HCT116 (cell line): ENCODE measurements at regions not wholly inside any gene's neighbourhood (a gene's known extent, or its start where the extent isn't known, plus 50 kb on each side); places are given as distances from the start of the nearest gene placed in this dataset.

Source experiments
- ATAC-seq: fragments of 200-7000 bp; cut with Tn5 transposase; 2 replicates; pipeline ENCODE4 v1.9.1; 2020; ENCODE audit warnings: mild to moderate bottlenecking, moderate library complexity
- BruUV-seq: library from RNA; stranded (reverse); fragments of 400-500 nt; replicated peaks from 2 replicates; lab custom pipeline; 2021; lab: Mats Ljungman, UMichigan
- CTCF ChIA-PET: fragments of 300-600 bp; sonication (Branson Sonifier 250); formaldehyde crosslinking; loops from one replicate; lab custom pipeline; 2021; ENCODE audit warnings: antibody characterized with exemption; lab: Charles Lee
- POLR2A ChIA-PET: fragments of 300-600, 350-600 bp; sonication (Branson Sonifier 250); formaldehyde crosslinking; loops from one replicate; lab custom pipeline; 2021; ENCODE audit warnings: antibody characterized with exemption; lab: Charles Lee
- RAD21 ChIA-PET, 2 experiments: fragments of 300-600 bp; sonication (Branson Sonifier 250); formaldehyde crosslinking; loops; one replicate each; lab custom pipeline; 2023; ENCODE audit warnings: low total read pairs in 2 of 2; ENCODE audit not compliant: uncharacterized antibody in 2 of 2, unreplicated experiment in 2 of 2, low non-redundant PET in 1 of 2; lab: Charles Lee
- DNase-seq: peaks from one replicate; pipeline ENCODE4 v3.0.0-alpha.2; 2010; ENCODE audit warnings: low read depth, low spot score
- H2AFZ ChIP-seq: fragments of 200-600 bp; shearing (Covaris generic), sonication (generic); 2 replicates; pipeline ENCODE4 v1.6.1; 2017; ENCODE audit warnings: low read depth, mixed run types, mixed read lengths, antibody characterized with exemption, low read length; ENCODE audit not compliant: poor library complexity, severe bottlenecking
- H3K27ac ChIP-seq: 2 replicates; pipeline ENCODE4 v1.5.1; 2012; ENCODE audit warnings: low read depth, low read length
- H3K27me3 ChIP-seq: fragments of 200-600 bp; sonication (generic); 2 replicates; pipeline ENCODE4 v1.6.1; 2016; ENCODE audit warnings: mixed run types, low read length, mixed read lengths; ENCODE audit not compliant: insufficient read depth
- H3K36me3 ChIP-seq, 2 experiments: fragments of 200-500 bp in 1 of 2; fragments of 200-600 bp in 1 of 2; sonication (Bioruptor generic) in 1 of 2; sonication (generic) in 1 of 2; 2 replicates each; pipeline versions ENCODE4 v1.5.1 to v1.6.1; 2014 to 2016; ENCODE audit warnings: low read length in 2 of 2, inconsistent platforms in 1 of 2, mixed read lengths in 1 of 2, mixed run types in 1 of 2; ENCODE audit not compliant: insufficient read depth in 2 of 2, control insufficient read depth in 1 of 2
- H3K4me1 ChIP-seq, 2 experiments: fragments of 200-600 bp in 1 of 2; sonication (generic) in 1 of 2; 2 replicates each; pipeline versions ENCODE4 v1.5.1 to v1.6.1; 2012 to 2017; ENCODE audit warnings: low read length in 2 of 2, inconsistent platforms in 1 of 2, mild to moderate bottlenecking in 1 of 2, mixed read lengths in 1 of 2, mixed run types in 1 of 2, moderate library complexity in 1 of 2; ENCODE audit not compliant: insufficient read depth in 2 of 2, control insufficient read depth in 1 of 2
- H3K4me2 ChIP-seq: fragments of 200-600 bp; sonication (generic); 2 replicates; pipeline ENCODE4 v1.6.1; 2017; ENCODE audit warnings: mixed run types, low read length, mixed read lengths
- H3K4me3 ChIP-seq, 2 experiments: fragments of 200-600 bp in 1 of 2; sonication (generic) in 1 of 2; replicated peaks in 1 of 2; 2 replicates each; pipeline ENCODE4 v1.5.1; 2011 to 2016; ENCODE audit warnings: low read length in 2 of 2, control low read depth in 1 of 2, low read depth in 1 of 2, mild to moderate bottlenecking in 1 of 2, mixed read lengths in 1 of 2, mixed run types in 1 of 2
- H3K79me2 ChIP-seq: fragments of 200-600 bp; sonication (generic); 2 replicates; pipeline ENCODE4 v1.6.1; 2017; ENCODE audit warnings: mild to moderate bottlenecking, mixed run types, low read length, moderate library complexity, mixed read lengths; ENCODE audit not compliant: insufficient read depth
- H3K9ac ChIP-seq: fragments of 200-600 bp; sonication (generic); 2 replicates; pipeline ENCODE4 v1.6.1; 2016; ENCODE audit warnings: low read length, mixed read lengths
- H3K9me2 ChIP-seq: fragments of 200-600 bp; sonication (generic), shearing (Covaris generic); 2 replicates; pipeline ENCODE4 v1.6.1; 2017; ENCODE audit warnings: mixed run types, mild to moderate bottlenecking, moderate library complexity; ENCODE audit not compliant: insufficient read depth
- H3K9me3 ChIP-seq, 2 experiments: fragments of 200-500 bp in 1 of 2; fragments of 200-600 bp in 1 of 2; sonication (Bioruptor generic) in 1 of 2; sonication (generic) in 1 of 2; 2 replicates each; pipeline ENCODE4 v1.6.1; 2014 to 2017; ENCODE audit warnings: low read length in 2 of 2, mixed read lengths in 2 of 2, inconsistent platforms in 1 of 2, low read depth in 1 of 2, mild to moderate bottlenecking in 1 of 2, mixed run types in 1 of 2, moderate library complexity in 1 of 2; ENCODE audit not compliant: control insufficient read depth in 1 of 2, insufficient read depth in 1 of 2
- H4K20me1 ChIP-seq: fragments of 200-600 bp; sonication (generic), shearing (Covaris generic); 2 replicates; pipeline ENCODE4 v1.6.1; 2017; ENCODE audit warnings: mixed run types, mild to moderate bottlenecking, moderate library complexity; ENCODE audit not compliant: insufficient read depth
- RAD21 ChIP-seq: IDR thresholded peaks from 2 replicates; pipeline ENCODE4 v1.6.1; 2012; ENCODE audit warnings: low read depth, mild to moderate bottlenecking
- SIN3A ChIP-seq: IDR thresholded peaks from 2 replicates; pipeline ENCODE4 v1.6.1; 2012; ENCODE audit warnings: low read depth
- TCF7L2 ChIP-seq: IDR thresholded peaks from 2 replicates; pipeline ENCODE4 v1.7.0; 2011; ENCODE audit warnings: borderline replicate concordance, inconsistent platforms; ENCODE audit not compliant: insufficient read depth, insufficient read length; ENCODE audit errors: extremely low read depth
- intact Hi-C: fragments of 100-400 bp; cut with micrococcal nuclease; formaldehyde crosslinking; loops from 2 replicates; pipeline ENCODE4 v1.10.0; 2022
- TF ChIP-seq, protein P1 (sequence below), 3 experiments: fragments of 200-600 bp in 1 of 3; sonication (generic) in 1 of 3; IDR thresholded peaks in 2 of 3; conservative IDR thresholded peaks in 1 of 3; 2 replicates each; pipeline ENCODE4 v1.5.1; 2012 to 2017; ENCODE audit warnings: low read depth in 2 of 3, low read length in 2 of 3, antibody characterized with exemption in 1 of 3, borderline replicate concordance in 1 of 3, control low read depth in 1 of 3, mild to moderate bottlenecking in 1 of 3, mixed read lengths in 1 of 3, mixed run types in 1 of 3, moderate library complexity in 1 of 3; ENCODE audit not compliant: insufficient read depth in 1 of 3
- TF ChIP-seq, protein P2 (sequence below): IDR thresholded peaks from 2 replicates; pipeline ENCODE4 v1.6.1; 2011; ENCODE audit warnings: mild to moderate bottlenecking, low read length, moderate library complexity; ENCODE audit not compliant: insufficient replicate concordance; ENCODE audit errors: extremely low read depth

DNA sequence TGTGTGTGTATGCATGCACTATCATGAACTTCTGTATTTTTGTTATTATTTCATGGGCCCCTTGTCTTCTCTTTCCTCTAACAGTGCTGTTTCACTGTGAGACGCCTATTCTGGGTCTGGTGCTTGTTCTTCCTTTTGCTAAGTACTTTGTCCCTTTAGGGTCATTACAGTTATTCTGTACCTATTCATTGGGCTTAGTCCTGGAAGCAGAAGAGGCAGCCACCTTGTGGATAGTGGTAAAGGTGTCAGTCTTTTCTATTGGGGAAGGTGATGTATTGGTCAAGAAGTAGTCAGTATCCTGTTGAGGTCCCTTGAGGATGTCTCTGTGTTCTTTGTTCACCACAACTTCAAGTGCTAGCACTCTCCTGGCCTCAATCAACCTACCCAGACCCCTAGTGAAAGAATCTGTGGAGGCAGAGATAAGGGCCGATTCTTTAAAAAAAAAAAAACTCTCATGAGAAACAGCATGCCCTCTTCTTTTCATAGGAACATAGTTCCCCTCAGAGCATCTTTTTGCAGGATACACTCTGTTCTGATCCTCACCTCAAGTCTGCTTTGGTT is 593.8 kb downstream of the SPRY1 start:
- no peak overlapping the region for H2AFZ ChIP-seq
- POLR2A ChIA-PET = no interaction called here
- BruUV-seq = no TSS peak
- no peaks in the 10 kb centered on the region for H4K20me1 ChIP-seq
- TF ChIP-seq SIN3A = no peak
- peak; percentile 28; the same call in 1 of the 2 replicates for TF ChIP-seq RAD21
- TF ChIP-seq, all 23 proteins: peak for 1
- Histone ChIP-seq H3K4me1 (no peaks in the 10 kb centered on the region), H3K27ac (no peak overlapping the region), H3K4me2 (no peak overlapping the region), H3K36me3 (no peaks in the 10 kb centered on the region), H3K9ac (no peak overlapping the region), H3K4me3 (no peak overlapping the region), H3K9me2 (no peaks in the 10 kb centered on the region), H3K79me2 (no peaks in the 10 kb centered on the region), H3K27me3 (no peaks in the 10 kb centered on the region), H3K9me3 (no peaks in the 10 kb centered on the region)
- DNase-seq (no peak), ATAC-seq (no peak)
- RAD21 ChIA-PET = no interaction called here
- intact Hi-C loops = loop anchor here (10.0 kb wide), 1 partner anchor 216 kb away; no protein-coding TSS in a partner anchor
- CTCF ChIA-PET = no interaction called here

- ChIA-PET POLR2A (no interaction called here), RAD21 (no interaction called here), CTCF (interaction anchor here (0.8 kb wide), 1 partner anchor 14 kb away, joined by 3 read pairs; no protein-coding TSS in a partner anchor)
- intact Hi-C loops = loop anchor here (10.0 kb wide), 1 partner anchor 220 kb away; no protein-coding TSS in a partner anchor
- TF ChIP-seq, protein P1, sequence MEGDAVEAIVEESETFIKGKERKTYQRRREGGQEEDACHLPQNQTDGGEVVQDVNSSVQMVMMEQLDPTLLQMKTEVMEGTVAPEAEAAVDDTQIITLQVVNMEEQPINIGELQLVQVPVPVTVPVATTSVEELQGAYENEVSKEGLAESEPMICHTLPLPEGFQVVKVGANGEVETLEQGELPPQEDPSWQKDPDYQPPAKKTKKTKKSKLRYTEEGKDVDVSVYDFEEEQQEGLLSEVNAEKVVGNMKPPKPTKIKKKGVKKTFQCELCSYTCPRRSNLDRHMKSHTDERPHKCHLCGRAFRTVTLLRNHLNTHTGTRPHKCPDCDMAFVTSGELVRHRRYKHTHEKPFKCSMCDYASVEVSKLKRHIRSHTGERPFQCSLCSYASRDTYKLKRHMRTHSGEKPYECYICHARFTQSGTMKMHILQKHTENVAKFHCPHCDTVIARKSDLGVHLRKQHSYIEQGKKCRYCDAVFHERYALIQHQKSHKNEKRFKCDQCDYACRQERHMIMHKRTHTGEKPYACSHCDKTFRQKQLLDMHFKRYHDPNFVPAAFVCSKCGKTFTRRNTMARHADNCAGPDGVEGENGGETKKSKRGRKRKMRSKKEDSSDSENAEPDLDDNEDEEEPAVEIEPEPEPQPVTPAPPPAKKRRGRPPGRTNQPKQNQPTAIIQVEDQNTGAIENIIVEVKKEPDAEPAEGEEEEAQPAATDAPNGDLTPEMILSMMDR (IDR thresholded peaks at IDR 0.05 in 2 of 3, conservative IDR thresholded peaks at IDR 0.05 in 1 of 3; ENCODE audit: borderline replicate concordance in 1 of 3, insufficient read depth in 1 of 3, low read depth in 2 of 3, low read length in 2 of 3) = peak in 2 of 3 experiments; percentile 52 to 57; a peak in 4 of 6 replicates
- TF ChIP-seq TCF7L2 = no peak
- TF ChIP-seq, protein P2, sequence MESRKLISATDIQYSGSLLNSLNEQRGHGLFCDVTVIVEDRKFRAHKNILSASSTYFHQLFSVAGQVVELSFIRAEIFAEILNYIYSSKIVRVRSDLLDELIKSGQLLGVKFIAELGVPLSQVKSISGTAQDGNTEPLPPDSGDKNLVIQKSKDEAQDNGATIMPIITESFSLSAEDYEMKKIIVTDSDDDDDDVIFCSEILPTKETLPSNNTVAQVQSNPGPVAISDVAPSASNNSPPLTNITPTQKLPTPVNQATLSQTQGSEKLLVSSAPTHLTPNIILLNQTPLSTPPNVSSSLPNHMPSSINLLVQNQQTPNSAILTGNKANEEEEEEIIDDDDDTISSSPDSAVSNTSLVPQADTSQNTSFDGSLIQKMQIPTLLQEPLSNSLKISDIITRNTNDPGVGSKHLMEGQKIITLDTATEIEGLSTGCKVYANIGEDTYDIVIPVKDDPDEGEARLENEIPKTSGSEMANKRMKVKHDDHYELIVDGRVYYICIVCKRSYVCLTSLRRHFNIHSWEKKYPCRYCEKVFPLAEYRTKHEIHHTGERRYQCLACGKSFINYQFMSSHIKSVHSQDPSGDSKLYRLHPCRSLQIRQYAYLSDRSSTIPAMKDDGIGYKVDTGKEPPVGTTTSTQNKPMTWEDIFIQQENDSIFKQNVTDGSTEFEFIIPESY = no peak
- no peak overlapping the region for H3K4me2 ChIP-seq
- H3K9me3 ChIP-seq = no peaks in the 10 kb centered on the region
- H3K27me3 ChIP-seq = no peaks in the 10 kb centered on the region
- no peak overlapping the region for H3K4me3 ChIP-seq
- ATAC-seq = peak; percentile 70
- DNase-seq = peak; percentile 7
- BruUV-seq = no TSS peak
- H2AFZ ChIP-seq = peak overlapping the region; percentile 49
- H3K36me3 ChIP-seq = no peaks in the 10 kb centered on the region
- H3K9ac ChIP-seq = no peak overlapping the region
- H3K27ac ChIP-seq = no peak overlapping the region
- peaks cover 2 to 4% of the 10 kb centered on the region in 2 experiments; a peak in 2 of 4 replicates for H3K4me1 ChIP-seq
- no peaks in the 10 kb centered on the region for H3K9me2 ChIP-seq
- no peaks in the 10 kb centered on the region for H4K20me1 ChIP-seq
- no peaks in the 10 kb centered on the region for H3K79me2 ChIP-seq
These were observed 598.3 kb downstream of the SPRY1 start for GRCh38 chr4:123994917-123995316.
